ENCODE measurements at regions not wholly inside any gene's neighbourhood (a gene's known extent, or its start where the extent isn't known, plus 50 kb on each side); places are given as distances from the start of the nearest gene placed in this dataset.

- Histone ChIP-seq H3K36me3 (replicated peaks in 1 of 2; ENCODE audit: control insufficient read depth in 1 of 2, insufficient read depth in 2 of 2, low read length in 2 of 2) (no peaks in the 10 kb centered on the region), H3K9ac (ENCODE audit: insufficient read depth, low read length, poor library complexity, severe bottlenecking) (no peak overlapping the region), H3K4me2 (replicated peaks; ENCODE audit: extremely low read depth, low read length, poor library complexity, severe bottlenecking) (no peak overlapping the region), H3K79me2 (ENCODE audit: insufficient read depth, low read length) (no peaks in the 10 kb centered on the region), H3K4me1 (ENCODE audit: control insufficient read depth in 1 of 2, insufficient read depth in 2 of 2, low read length in 2 of 2) (no peaks in the 10 kb centered on the region), H3K27ac (ENCODE audit: low read depth in 1 of 2, low read length in 2 of 2) (no peak overlapping the region), H2AFZ (ENCODE audit: insufficient read depth, low read depth, low read length, poor library complexity, severe bottlenecking) (no peak overlapping the region), H3K9me3 (replicated peaks in 1 of 2; ENCODE audit: control insufficient read depth in 1 of 2, insufficient read depth in 1 of 2, low read length in 2 of 2) (no peaks in the 10 kb centered on the region), H3K27me3 (ENCODE audit: control insufficient read depth in 2 of 2, insufficient read depth in 2 of 2, low read length in 2 of 2) (no peaks in the 10 kb centered on the region), H3K4me3 (replicated peaks in 1 of 3; ENCODE audit: low read depth in 2 of 3, low read length in 3 of 3) (no peak overlapping the region), H4K20me1 (ENCODE audit: insufficient read depth, low read length) (no peaks in the 10 kb centered on the region)
- peaks cover 0 to 4% (median 0%) of the 10 kb centered on the region in 7 donors for H3K9me3 Mint-ChIP-seq
- WGBS (ENCODE audit: insufficient coverage), result 100% methylated on average over 1 of the region's 1 CpG
- no peak for DNase-seq
- H3K27ac Mint-ChIP-seq, result no peak overlapping the region
- H3K4me3 Mint-ChIP-seq, result no peak overlapping the region
- peaks cover 0 to 3% (median 0%) of the 10 kb centered on the region in 3 donors for H3K27me3 Mint-ChIP-seq (ENCODE audit: low read depth in 3 of 3)
- H3K4me1 Mint-ChIP-seq, result no peaks in the 10 kb centered on the region
- intact Hi-C loops (cut with micrococcal nuclease), result no loop called here
- H3K36me3 Mint-ChIP-seq, result no peaks in the 10 kb centered on the region
- TF ChIP-seq, protein P1, sequence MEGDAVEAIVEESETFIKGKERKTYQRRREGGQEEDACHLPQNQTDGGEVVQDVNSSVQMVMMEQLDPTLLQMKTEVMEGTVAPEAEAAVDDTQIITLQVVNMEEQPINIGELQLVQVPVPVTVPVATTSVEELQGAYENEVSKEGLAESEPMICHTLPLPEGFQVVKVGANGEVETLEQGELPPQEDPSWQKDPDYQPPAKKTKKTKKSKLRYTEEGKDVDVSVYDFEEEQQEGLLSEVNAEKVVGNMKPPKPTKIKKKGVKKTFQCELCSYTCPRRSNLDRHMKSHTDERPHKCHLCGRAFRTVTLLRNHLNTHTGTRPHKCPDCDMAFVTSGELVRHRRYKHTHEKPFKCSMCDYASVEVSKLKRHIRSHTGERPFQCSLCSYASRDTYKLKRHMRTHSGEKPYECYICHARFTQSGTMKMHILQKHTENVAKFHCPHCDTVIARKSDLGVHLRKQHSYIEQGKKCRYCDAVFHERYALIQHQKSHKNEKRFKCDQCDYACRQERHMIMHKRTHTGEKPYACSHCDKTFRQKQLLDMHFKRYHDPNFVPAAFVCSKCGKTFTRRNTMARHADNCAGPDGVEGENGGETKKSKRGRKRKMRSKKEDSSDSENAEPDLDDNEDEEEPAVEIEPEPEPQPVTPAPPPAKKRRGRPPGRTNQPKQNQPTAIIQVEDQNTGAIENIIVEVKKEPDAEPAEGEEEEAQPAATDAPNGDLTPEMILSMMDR (IDR thresholded peaks at IDR 0.05), result no peak
Observed at GRCh38 chr14:76581592-76581991, 179.7 kb upstream of the VASH1 start.

DNA sequence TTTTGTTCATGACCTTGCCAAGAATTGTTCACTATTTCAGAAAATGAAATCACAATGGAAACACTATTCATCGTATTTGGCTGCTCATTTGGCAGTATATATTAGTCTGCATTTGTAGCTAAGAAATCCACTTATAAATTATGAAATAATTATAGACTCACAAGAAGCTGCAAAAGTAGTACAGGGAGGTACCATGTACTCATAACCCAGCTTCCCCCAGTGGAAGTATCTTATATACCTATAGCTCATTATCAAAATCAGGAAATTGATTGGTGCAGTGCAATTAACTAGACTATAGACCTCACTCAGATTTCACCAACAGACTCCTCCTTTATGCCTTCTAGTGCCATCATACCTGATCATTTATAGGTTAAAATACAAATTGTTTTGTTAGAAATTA is 178.8 kb upstream of the VASH1 start:
- no CpG with 5 or more reads among the region's 1 CpG for WGBS (ENCODE audit: insufficient coverage)
- Histone ChIP-seq H3K79me2 (ENCODE audit: insufficient read depth, low read length) (no peaks in the 10 kb centered on the region), H3K27me3 (ENCODE audit: control insufficient read depth in 2 of 2, insufficient read depth in 2 of 2, low read length in 2 of 2) (no peaks in the 10 kb centered on the region), H2AFZ (ENCODE audit: insufficient read depth, low read depth, low read length, poor library complexity, severe bottlenecking) (no peak overlapping the region), H3K36me3 (replicated peaks in 1 of 2; ENCODE audit: control insufficient read depth in 1 of 2, insufficient read depth in 2 of 2, low read length in 2 of 2) (no peaks in the 10 kb centered on the region), H3K4me2 (replicated peaks; ENCODE audit: extremely low read depth, low read length, poor library complexity, severe bottlenecking) (no peak overlapping the region), H4K20me1 (ENCODE audit: insufficient read depth, low read length) (no peaks in the 10 kb centered on the region), H3K9ac (ENCODE audit: insufficient read depth, low read length, poor library complexity, severe bottlenecking) (no peak overlapping the region), H3K4me1 (ENCODE audit: control insufficient read depth in 1 of 2, insufficient read depth in 2 of 2, low read length in 2 of 2) (no peaks in the 10 kb centered on the region), H3K4me3 (replicated peaks in 1 of 3; ENCODE audit: low read depth in 2 of 3, low read length in 3 of 3) (no peak overlapping the region), H3K27ac (ENCODE audit: low read depth in 1 of 2, low read length in 2 of 2) (no peak overlapping the region), H3K9me3 (replicated peaks in 1 of 2; ENCODE audit: control insufficient read depth in 1 of 2, insufficient read depth in 1 of 2, low read length in 2 of 2) (no peaks in the 10 kb centered on the region)
- Mint-ChIP-seq H3K27me3 (ENCODE audit: low read depth in 3 of 3) (peaks cover 0 to 1% (median 0%) of the 10 kb centered on the region in 3 donors), H3K27ac (no peak overlapping the region), H3K9me3 (peaks cover 0 to 3% (median 0%) of the 10 kb centered on the region in 7 donors), H3K36me3 (no peaks in the 10 kb centered on the region), H3K4me3 (no peak overlapping the region), H3K4me1 (no peaks in the 10 kb centered on the region)
- TF ChIP-seq, protein P1 (IDR thresholded peaks at IDR 0.05), result no peak
- DNase-seq, result no peak
- intact Hi-C loops (cut with micrococcal nuclease), result no loop called here
